GM18873 (cell line): ENCODE measurements at regions not wholly inside any gene's neighbourhood (a gene's known extent, or its start where the extent isn't known, plus 50 kb on each side); places are given as distances from the start of the nearest gene placed in this dataset.

ENCODE experiments used
- ATAC-seq: cut with Tn5 transposase; IDR thresholded peaks from one replicate; pipeline ENCODE4 v1.9.1; 2021; ENCODE audit warnings: mild to moderate bottlenecking, moderate library complexity, moderate number of reproducible peaks; ENCODE audit not compliant: unreplicated experiment, low FRiP score

DNA sequence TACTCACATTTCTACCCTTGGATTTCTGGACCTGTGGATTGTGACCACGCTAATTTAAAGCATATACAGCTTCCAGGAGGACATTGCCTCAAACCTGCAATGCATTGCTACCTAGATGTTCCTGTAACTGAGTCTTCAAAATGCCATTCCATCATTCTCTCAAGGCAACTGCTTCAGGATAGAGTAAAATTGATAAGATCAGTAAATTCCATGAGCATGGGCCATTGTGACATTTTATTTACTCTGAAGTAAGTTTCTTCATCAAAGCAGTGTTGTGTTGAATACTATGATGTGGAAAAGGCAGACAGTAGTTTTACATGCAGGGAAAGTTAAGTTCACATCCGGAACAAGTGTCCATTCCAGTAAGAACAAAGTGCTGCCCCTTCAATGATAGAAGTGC lies 991.0 kb downstream of the ARAP2 start:
- no peak for ATAC-seq

DNA sequence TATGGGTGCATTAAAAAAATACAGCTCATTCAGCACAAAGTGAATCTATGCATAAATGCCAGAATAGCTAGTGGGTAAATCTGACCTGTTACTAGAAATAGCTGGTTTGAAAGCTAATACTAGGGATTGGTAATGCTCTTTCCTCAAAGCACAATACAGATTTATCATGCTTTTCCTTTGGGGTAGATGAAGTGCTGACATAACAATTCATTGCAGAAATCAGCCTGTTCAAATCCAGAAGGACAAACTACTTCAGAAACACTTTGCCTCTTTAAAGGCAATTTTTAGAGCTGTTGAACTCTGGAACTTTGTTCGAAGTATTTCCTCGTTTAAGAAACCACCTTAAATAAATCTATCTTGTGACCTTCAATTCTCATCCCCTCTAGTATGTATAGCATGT lies 957.9 kb downstream of the ARAP2 start:
- no peak for ATAC-seq

DNA sequence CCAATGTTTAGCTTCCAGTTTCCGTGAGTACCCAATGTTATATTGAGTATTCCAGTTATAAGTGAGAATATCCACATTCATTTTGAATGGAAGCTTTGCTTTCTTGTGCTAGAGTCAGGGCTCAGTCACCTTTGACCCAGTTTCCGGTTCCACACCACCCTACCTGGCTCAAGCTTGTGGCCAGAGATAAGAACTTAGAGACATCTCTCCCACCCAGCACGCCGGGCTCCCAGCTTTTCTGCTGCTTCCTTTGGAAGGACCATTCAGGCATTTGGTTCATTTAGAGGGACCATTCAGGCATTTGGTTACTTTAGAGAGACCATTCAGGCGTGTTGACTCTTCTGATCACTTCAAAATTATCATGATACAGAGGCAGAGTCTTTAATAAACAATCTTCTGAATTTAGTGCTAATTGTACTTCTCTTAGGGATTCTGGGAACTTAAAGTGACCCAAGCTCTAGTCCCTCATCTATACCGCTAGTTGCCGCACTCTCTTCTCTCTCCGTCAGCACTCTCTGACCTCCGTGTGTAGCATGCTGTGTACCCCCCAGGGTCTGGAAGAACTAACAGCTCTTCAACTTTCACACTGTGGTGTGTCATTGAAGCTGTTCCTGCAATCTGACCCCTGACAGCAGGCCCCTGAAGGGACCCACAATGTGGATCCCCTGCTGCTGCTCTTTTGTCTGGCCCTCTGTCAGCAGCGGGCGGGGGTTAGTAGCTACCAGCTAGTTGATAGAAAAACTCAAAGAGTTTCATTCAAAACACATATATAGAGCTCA lies 943.1 kb downstream of the ARAP2 start:
- ATAC-seq = no peak

DNA sequence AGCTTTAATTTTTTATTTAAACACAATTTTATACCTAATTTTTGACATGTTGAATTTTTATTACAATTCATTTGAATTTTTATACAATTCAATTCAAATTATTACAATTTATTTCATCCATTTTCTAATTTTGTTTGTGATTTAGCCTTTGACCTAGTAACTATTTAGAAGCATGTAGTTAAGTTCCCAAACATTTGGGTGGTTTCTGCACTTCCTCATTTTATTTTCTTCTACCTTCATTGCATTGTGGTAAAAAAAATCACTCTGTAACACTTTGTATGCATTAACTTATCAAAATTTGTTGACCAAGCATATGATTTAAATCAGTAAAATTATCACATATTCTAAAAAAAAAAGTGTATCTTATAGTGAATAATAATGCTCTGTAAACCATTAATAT lies 928.9 kb downstream of the ARAP2 start:
- no peak for ATAC-seq

DNA sequence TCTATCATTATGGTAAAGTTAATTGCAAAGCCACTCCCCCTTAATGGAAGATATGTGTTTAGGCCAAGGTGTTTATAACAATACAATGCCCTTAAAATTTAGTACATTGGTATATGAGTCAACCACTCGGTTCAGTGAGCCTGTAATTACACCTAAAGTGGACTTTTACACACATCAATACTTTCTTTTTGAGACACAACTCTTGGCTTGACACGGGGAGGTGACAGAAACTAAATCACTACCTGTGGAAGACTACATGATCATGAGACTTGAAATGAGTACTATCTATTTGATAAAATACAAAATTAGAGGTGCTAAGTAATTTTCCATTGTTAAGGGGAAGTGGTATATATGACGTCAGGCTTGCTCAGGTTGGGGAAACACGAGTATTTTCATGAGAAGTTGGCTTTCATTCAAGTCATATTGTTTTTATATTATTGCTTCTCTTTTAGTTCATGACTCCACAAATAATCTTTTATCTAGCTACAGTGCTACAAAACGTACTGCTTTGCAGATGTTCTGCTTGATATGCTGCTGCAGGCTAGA lies 918.3 kb downstream of the ARAP2 start:
- ATAC-seq = no peak

DNA sequence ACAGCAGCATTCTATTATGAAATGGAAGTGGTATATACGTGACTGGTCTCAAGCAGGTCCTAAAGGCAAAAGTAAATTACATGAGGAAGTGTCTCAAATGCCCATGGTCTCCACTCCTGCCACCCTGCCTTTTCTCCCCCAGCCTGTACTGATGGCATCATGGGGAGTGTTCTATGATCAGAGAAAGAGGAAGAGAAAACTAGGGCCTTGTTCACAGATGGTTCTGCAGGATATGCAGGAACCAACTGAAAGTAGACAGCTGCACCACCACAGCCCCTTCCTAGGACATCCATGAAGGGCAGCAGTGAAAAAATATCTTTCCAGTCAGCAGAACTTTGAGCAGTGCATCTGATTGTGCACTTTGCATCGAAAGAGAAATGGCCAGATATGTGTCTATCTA lies 901.5 kb downstream of the ARAP2 start:
- no peak for ATAC-seq

DNA sequence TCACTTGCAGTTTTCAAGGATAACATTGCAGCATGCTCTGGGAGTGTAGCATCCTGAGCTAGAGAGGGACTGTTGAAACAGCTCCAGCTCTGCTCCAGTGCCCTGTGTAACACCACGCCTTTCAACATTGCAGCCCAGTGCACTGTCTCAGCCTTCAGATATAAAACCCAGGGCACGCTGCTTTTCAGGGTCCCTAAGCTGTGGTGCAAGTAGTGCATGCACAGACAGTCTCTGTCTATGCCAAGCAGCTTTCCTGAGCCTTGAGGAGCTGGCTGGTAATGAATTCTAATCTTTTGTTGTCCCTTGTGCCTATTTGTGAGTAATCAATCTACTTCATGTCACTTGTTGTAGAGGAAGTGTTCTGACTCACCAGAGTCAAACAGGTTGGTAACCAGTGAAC lies 897.0 kb downstream of the ARAP2 start:
- no peak for ATAC-seq

DNA sequence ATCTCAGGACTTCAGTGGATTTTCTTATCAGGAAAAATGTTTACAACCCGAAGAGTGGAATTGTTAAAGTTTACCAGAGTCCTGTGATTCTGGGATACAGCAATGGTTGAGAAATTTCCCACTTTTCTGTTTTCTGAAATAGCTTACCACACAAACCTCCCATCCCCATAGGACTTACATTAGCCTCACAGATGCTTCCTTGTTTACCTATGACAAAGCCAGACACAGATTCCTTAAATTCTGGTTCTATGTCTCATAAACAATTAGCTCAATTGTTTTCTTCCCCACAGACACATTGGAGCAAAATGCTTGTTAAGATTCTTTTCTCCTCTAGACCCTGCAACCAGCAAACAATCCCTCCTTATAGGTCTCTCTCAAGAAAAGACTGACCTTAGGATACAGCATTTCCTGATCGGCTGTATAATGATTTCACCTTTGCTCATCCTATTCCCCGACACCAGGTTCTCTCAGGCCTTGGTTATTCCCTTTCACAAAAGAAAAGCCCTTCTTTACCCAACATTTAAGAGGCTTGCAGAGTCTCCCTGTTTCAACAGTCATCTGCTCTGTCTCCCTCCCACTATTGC lies 886.2 kb downstream of the ARAP2 start:
- no peak for ATAC-seq

DNA sequence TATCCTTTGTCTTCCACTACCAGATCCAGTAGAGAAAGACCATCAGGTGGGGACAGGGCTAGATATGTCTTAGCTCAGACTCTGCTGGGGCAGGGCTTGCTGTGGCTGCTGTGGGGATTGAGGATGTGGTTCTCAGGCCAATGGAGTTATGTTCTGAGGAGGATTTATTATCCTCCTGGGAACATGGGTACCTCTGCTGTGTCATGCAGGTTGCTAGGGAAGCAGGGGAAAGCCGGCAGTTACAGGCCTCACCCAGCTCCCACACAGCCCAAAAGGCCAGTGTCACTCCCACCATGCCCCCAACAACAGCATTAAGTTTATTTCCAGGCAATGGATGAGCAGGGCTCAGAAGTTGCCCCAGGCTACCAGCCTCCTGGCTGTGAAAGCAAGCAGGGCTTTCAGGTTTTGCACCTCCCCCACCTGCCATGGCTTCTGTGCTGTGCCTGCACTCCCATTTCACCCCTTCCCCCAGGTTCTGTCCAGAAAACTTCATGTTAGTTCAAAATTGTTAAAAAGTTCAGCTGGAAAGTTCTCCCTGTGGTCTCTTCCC lies 879.9 kb downstream of the ARAP2 start:
- ATAC-seq = no peak

DNA sequence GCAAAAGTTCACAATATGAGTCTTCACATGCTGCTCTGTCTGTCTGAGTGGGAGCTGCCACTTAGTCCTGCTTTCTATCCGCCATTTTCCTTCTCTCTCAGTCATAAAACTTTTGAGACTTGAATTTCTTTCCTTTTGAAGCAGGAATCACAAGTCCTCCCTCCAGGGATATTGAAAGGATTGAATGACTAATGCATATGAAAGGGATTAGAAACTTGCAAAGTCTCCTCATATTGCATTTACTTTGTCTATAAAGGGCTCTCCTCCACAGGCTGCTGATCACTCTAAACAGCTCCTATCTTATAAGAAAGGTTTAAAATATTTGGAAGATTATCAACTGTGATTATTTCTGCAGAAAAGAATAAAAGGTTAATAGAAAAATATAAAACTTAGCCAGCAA lies 879.1 kb downstream of the ARAP2 start:
- ATAC-seq = no peak

DNA sequence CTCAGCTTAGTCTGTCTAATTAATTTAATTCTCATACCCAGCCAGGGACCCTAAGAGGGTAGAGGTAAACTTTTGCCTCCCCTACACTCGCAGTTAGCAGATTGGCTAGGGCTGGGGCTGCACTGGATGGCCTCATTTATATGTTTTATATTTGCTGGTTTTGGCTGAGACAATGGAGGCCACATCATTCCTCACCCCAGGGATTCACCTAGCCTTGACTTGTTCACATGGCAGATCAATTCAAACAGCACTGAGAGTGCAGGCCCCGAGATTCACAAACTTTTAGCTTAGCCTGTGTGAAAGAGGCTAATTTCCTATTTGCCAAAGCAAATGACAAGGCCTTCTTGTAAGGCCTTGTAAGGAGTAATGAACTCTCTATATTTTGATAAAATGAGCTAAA lies 844.4 kb downstream of the ARAP2 start:
- no peak for ATAC-seq

DNA sequence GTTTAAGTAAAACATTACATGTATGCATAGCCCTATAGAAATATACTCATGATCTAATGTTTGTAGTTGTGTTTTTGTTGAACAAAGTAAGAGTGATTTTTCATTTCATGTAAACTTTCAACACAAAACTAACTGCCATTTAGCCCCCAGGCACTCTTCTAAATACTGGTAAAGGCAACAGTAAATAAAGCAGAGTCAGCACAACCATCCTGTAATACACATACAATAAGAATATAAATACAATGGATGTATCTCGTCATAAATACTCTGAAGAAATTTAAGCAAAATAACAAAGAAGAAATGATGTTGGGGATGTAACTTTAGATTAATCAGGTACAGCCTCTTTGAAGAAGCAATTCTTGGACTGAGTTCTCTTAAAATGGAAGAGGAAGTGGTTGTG lies 821.2 kb downstream of the ARAP2 start:
- ATAC-seq = no peak

DNA sequence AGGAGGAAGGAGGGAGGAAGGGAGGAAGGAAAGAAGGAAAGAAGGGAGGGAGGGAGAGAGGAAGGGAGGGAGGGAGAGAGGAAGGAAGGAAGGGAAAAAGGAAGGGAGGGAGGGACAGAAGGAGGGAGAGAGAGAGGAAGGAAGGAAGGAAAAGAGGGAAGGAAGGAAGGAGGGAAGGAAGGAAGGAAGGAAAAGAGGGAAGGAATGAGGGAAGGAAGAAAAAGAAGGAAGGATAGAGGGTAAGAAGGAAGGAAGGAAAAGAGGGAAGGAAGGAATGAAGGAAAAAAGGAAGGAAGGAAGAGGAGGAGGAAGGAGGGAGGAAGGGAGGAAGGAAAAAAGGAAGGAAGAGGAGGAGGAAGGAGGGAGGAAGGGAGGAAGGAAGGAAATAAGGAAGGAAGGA lies 796.8 kb downstream of the ARAP2 start:
- no peak for ATAC-seq

DNA sequence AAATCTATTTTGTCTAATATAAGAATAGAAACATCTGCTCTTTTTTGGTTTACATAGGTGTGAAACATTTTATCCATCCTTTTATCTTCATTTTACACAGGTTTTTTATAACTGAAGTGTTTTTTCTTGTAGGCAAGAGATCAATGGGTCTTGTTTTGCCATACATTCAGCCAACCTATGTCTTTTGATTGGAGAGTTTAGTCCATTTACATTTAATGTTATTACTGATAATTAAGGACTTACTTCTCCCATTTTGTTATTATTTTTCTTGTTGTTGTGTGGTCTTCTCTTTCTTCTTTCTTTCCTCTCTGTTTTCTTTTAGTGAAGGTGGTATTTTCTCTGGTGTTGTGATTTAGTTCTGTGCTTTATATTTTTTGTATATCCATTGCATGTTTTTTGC lies 785.3 kb downstream of the ARAP2 start:
- no peak for ATAC-seq

DNA sequence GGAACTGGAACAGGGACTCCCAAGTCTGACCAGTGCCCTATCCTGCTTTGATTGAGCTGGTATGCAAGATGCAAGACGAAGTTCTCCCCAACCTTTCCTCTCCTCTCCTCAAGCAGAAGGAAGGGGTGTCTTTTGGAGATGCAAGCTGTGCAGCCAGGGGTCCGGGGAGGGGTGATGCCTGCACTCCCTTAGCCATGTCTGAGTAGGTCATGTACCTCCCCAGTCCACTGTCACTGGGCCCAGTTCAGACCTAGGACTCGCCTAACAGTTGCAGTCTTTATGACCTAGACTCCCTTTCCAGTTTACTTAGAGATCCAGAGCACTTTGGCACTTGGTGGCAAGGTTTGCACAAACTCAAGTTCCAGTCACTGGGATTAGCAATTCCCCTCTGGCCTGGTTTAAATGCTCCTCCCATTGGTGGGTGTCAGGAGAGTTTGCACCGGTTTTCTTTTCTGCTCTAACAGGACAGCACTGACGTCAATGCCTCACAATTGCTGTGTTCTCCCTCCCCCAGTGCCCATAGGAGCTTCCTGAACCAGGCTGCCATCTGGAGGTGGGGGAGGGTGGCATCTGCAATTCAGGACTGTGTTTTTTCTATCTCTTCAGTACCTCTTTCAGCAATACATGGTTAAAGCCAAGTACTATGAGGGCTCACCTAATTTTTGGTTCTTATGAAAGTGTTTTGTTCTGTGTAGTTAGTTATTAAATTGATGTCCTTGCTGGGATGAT lies 782.2 kb downstream of the ARAP2 start:
- no peak for ATAC-seq

DNA sequence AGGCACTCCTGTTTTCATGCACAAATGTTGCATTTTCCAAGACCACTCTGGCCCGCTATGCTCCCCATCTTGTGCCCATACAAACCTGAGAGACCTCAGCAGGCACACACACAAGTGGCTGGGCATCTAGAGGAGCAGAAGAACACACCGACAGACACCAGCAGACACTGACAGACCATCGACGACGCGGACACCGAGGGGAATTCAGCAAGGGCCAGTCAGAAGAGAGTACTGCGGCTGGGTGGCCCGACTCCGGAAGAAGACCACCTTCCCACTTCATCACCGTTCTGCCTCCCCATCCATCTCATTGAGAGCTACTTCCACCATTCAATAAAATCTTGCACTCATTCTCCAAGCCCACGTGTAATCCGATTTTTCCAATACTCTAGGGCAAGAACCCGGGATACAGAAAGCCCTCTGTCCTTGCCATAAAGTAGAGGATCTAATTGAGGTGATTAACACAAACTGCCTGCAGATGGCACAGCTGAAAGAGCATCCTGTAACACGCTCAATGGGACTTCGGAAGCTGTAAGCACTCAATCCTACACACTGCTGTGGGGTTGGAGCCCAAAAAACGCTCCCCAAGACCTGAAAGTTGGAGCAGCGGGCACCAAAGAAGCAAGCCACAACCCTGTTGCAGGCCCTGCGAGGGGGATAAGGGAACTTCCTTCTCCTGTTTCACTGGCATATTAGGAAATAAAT lies 780.9 kb downstream of the ARAP2 start:
- ATAC-seq = no peak

DNA sequence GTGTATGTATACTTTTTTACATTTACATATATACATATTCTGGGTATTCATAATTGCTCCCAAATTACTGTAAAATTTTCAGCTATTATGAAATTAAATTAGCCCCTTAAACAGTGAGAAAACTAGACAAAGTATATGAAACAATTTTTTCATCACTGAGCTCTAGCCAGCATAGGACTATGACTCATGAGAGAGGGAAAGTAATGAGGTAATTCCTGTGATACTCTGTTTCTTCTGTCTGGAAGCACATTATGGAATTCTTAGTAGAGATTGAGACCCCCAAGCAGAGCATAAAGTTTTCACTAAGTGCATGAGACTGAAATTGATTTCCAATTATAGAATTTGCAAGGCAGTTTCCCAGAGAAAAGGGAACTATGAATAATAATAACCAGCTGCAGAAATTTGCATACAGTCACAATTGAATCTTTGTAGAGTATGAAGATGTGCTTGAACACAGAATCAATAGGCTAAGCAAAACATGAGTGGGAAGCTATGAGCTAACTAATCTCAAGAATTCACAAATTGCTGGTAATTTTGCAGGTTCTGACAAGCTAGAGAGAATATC lies 779.3 kb downstream of the ARAP2 start:
- ATAC-seq = no peak

DNA sequence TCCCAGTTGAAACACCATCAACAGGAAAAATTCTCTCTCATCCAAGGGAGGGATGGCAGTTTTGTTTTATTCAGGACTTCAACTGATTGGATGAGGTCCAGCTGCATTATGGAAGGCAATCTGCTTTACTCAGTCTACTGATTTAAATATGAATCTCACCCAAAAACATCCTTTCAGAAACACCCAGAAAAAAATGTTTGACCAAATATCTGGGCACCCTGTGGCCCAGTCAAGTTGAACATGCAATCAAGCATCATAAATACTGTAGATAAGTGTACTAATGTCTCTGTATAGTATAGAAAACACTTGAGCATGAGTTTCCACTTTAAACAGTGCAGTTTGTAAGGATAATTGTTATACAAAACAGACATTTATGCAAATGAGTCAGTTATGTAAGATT lies 753.2 kb downstream of the ARAP2 start:
- no peak for ATAC-seq

DNA sequence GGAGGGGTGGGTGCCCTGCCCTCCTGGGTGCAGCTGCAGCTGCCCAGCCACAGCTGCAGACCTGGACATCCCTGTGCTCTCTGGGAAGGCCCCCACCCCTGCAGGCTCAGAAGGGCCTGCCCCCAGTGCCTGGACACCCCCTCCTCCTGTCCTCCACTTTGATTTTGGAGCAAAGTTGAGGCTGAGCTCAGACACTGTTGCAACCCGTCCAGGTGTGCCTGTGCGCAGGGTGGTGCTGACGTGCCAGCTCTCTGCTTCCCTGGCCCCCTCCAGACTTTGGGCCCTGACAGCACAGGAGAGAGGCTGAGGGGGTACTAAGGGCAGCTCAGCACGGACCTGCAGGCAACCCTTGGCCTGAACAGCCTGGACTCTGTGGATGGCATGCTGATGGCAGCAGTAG lies 750.3 kb downstream of the ARAP2 start:
- no peak for ATAC-seq

DNA sequence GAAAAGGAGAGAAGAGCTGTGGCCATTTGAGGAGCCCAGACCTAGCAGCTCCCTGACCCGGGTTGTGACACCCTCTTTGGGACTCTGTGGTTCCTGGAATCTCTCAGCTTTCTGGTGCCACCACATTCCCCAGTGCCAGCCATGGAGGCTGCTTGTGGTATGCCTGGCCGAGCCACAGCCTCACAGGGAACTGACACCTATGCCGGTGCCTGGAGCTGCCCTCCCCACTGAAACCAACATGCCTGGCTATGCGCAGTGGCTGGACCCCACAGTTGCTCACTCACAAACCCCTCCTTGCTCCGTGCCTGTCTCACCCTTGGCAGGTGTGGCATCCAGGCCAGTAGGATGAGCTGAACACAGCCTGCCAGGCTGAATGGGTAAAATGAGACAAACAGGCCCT lies 749.4 kb downstream of the ARAP2 start:
- ATAC-seq = no peak
